Panc1 (cell line): ENCODE measurements at regions not wholly inside any gene's neighbourhood (a gene's known extent, or its start where the extent isn't known, plus 50 kb on each side); places are given as distances from the start of the nearest gene placed in this dataset.

ENCODE experiments used
- ATAC-seq: fragments of 200-7000 bp; cut with Tn5 transposase; 2 replicates; pipeline ENCODE4 v1.9.1; 2020; ENCODE audit warnings: mild to moderate bottlenecking, moderate library complexity
- BruUV-seq: library from RNA; stranded (reverse); fragments of 400-500 nt; replicated peaks from 2 replicates; lab custom pipeline; 2021; lab: Mats Ljungman, UMichigan
- CTCF ChIA-PET: fragments of 300-600 bp; sonication (Branson Sonifier 250); formaldehyde crosslinking; loops from one replicate; lab custom pipeline; 2022; ENCODE audit warnings: antibody characterized with exemption; lab: Charles Lee
- POLR2A ChIA-PET: fragments of 300-600 bp; sonication (Branson Sonifier 250); formaldehyde crosslinking; loops from one replicate; lab custom pipeline; 2022; ENCODE audit warnings: antibody characterized with exemption; lab: Charles Lee
- DNase-seq: peaks from one replicate; pipeline ENCODE4 v3.0.0-alpha.2; 2010; ENCODE audit warnings: low read depth, low spot score
- H3K27ac ChIP-seq: 2 replicates; pipeline ENCODE4 v1.5.1; 2011; ENCODE audit warnings: mild to moderate bottlenecking, low read length, inconsistent platforms
- H3K27me3 ChIP-seq: fragments of 200-500 bp; sonication (Bioruptor generic); 2 replicates; pipeline ENCODE4 v1.6.0; 2014; ENCODE audit warnings: low read length, inconsistent platforms; ENCODE audit not compliant: control insufficient read depth, insufficient read depth
- H3K36me3 ChIP-seq: fragments of 200-500 bp; sonication (Bioruptor generic); 2 replicates; pipeline ENCODE4 v1.5.1; 2014; ENCODE audit warnings: inconsistent platforms, mild to moderate bottlenecking, low read length, moderate library complexity; ENCODE audit not compliant: control insufficient read depth, insufficient read depth
- H3K4me1 ChIP-seq: 2 replicates; pipeline ENCODE4 v1.5.1; 2011; ENCODE audit warnings: inconsistent platforms, mild to moderate bottlenecking, low read length, moderate library complexity; ENCODE audit not compliant: control insufficient read depth, insufficient read depth
- H3K4me3 ChIP-seq, 2 experiments: 2 replicates each; pipeline ENCODE4 v1.5.1; 2011 to 2012; ENCODE audit warnings: low read depth in 2 of 2, low read length in 2 of 2, mild to moderate bottlenecking in 2 of 2, inconsistent platforms in 1 of 2, moderate library complexity in 1 of 2
- H3K9me3 ChIP-seq: fragments of 200-500 bp; sonication (Bioruptor generic); 2 replicates; pipeline ENCODE4 v1.5.1; 2014; ENCODE audit warnings: low read depth, mild to moderate bottlenecking, inconsistent platforms, low read length, moderate library complexity; ENCODE audit not compliant: control insufficient read depth, insufficient read depth
- POLR2AphosphoS5 ChIP-seq: IDR thresholded peaks from 2 replicates; pipeline ENCODE4 v1.6.1; 2012; ENCODE audit warnings: mild to moderate bottlenecking, low read depth, low read length, moderate library complexity
- SIN3A ChIP-seq: IDR thresholded peaks from 2 replicates; pipeline ENCODE4 v1.6.1; 2012; ENCODE audit warnings: low read depth, mild to moderate bottlenecking, low read length, moderate library complexity, borderline replicate concordance; ENCODE audit not compliant: insufficient read depth
- TCF7L2 ChIP-seq: IDR thresholded peaks from 2 replicates; pipeline ENCODE4 v1.6.1; 2011; ENCODE audit warnings: mild to moderate bottlenecking, low read depth, low read length, inconsistent platforms
- in situ Hi-C: cut with HindIII; loops from 2 replicates; pipeline ENCODE4 v1.10.0; 2016; ENCODE audit warnings: low sequenced_read_pairs, low pct_unique_long_range_greater_than_20kb
- intact Hi-C: fragments of 100-400 bp; cut with micrococcal nuclease; formaldehyde crosslinking; loops from one replicate; pipeline ENCODE4 v1.10.0; 2022; ENCODE audit not compliant: unreplicated experiment
- TF ChIP-seq, protein P1 (sequence below): fragments of 450-650 bp; IDR thresholded peaks from 2 replicates; pipeline ENCODE4 v1.5.1; 2017; ENCODE audit warnings: mild to moderate bottlenecking
- TF ChIP-seq, protein P2 (sequence below), 2 experiments: IDR thresholded peaks; 2 replicates each; pipeline ENCODE4 v1.6.1; 2011 to 2012; ENCODE audit warnings: low read depth in 2 of 2, control low read depth in 1 of 2, low read length in 1 of 2, mild to moderate bottlenecking in 1 of 2, moderate library complexity in 1 of 2; ENCODE audit not compliant: insufficient read depth in 1 of 2

DNA sequence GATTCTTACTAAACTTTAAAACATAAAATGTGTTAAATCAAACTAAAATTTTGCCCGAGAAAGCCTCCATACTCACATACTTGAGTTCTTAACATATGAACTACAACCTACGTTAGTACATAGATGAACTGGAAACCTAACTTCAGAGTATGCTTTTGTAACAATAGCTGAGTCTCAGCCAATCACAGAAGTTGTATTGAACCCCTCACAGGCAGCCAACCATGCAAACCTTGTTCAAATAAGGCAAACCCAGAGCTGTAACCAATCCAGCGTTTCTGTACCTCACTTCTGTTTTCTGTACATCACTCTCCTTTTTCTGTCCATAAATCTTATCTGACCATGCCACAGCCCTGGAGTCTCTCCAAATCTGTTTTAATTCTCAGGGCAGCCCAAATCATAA lies 157.3 kb upstream of the COL1A2 start:
- H3K4me3 ChIP-seq = no peak overlapping the region
- no TSS peak for BruUV-seq
- in situ Hi-C loops = no loop called here

DNA sequence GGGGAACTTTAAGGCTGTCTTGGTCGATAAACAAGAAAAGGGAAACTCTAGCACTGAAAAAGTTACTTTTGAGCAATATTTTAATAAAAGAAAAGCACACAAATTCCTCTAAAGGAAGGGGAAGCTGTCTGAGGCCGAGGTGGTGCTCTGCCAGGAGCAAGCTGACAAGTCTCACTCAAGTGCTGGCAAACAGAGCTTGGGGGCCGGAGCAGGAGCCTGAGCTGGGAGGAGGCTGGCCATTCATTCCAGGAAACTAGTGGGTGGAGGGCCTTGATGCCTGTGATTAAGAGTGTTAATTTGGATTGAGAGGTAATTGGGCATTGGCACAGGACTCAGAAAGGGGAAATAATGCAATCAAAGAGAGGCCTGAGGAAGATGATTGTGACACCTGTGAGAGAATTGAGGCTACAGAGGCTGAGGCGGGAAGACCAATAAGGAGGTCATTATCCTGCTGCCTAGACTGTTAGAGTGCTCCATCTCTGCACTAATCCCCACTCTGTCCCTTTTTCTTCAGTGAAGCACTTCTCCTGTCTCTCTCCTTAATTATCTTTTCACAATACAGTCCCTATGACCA lies 154.9 kb upstream of the COL1A2 start:
- no peaks in the 10 kb centered on the region for H3K9me3 ChIP-seq

More for the DNA sequence above, 157.3 kb upstream of the COL1A2 start:
- DNase-seq (no peak), ATAC-seq (no peak)
- POLR2A ChIA-PET = no interaction called here
- CTCF ChIA-PET = no interaction called here
- no peaks in the 10 kb centered on the region for H3K9me3 ChIP-seq
- no peaks in the 10 kb centered on the region for H3K4me1 ChIP-seq
- H3K27me3 ChIP-seq = no peaks in the 10 kb centered on the region
- intact Hi-C loops = no loop called here
- no peaks in the 10 kb centered on the region for H3K36me3 ChIP-seq
- TF ChIP-seq TCF7L2 = no peak
- TF ChIP-seq SIN3A = no peak
- TF ChIP-seq, protein P1, sequence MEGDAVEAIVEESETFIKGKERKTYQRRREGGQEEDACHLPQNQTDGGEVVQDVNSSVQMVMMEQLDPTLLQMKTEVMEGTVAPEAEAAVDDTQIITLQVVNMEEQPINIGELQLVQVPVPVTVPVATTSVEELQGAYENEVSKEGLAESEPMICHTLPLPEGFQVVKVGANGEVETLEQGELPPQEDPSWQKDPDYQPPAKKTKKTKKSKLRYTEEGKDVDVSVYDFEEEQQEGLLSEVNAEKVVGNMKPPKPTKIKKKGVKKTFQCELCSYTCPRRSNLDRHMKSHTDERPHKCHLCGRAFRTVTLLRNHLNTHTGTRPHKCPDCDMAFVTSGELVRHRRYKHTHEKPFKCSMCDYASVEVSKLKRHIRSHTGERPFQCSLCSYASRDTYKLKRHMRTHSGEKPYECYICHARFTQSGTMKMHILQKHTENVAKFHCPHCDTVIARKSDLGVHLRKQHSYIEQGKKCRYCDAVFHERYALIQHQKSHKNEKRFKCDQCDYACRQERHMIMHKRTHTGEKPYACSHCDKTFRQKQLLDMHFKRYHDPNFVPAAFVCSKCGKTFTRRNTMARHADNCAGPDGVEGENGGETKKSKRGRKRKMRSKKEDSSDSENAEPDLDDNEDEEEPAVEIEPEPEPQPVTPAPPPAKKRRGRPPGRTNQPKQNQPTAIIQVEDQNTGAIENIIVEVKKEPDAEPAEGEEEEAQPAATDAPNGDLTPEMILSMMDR = no peak
- TF ChIP-seq, protein P2, sequence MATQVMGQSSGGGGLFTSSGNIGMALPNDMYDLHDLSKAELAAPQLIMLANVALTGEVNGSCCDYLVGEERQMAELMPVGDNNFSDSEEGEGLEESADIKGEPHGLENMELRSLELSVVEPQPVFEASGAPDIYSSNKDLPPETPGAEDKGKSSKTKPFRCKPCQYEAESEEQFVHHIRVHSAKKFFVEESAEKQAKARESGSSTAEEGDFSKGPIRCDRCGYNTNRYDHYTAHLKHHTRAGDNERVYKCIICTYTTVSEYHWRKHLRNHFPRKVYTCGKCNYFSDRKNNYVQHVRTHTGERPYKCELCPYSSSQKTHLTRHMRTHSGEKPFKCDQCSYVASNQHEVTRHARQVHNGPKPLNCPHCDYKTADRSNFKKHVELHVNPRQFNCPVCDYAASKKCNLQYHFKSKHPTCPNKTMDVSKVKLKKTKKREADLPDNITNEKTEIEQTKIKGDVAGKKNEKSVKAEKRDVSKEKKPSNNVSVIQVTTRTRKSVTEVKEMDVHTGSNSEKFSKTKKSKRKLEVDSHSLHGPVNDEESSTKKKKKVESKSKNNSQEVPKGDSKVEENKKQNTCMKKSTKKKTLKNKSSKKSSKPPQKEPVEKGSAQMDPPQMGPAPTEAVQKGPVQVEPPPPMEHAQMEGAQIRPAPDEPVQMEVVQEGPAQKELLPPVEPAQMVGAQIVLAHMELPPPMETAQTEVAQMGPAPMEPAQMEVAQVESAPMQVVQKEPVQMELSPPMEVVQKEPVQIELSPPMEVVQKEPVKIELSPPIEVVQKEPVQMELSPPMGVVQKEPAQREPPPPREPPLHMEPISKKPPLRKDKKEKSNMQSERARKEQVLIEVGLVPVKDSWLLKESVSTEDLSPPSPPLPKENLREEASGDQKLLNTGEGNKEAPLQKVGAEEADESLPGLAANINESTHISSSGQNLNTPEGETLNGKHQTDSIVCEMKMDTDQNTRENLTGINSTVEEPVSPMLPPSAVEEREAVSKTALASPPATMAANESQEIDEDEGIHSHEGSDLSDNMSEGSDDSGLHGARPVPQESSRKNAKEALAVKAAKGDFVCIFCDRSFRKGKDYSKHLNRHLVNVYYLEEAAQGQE (IDR thresholded peaks at IDR 0.05; ENCODE audit: insufficient read depth in 1 of 2, low read depth in 2 of 2, low read length in 1 of 2) = no peak
- no peak for TF ChIP-seq POLR2AphosphoS5
- H3K27ac ChIP-seq = no peak overlapping the region

More for the DNA sequence above, 154.9 kb upstream of the COL1A2 start:
- Histone ChIP-seq H3K27ac (no peak overlapping the region), H3K4me1 (no peaks in the 10 kb centered on the region), H3K4me3 (no peak overlapping the region), H3K27me3 (no peaks in the 10 kb centered on the region), H3K36me3 (no peaks in the 10 kb centered on the region)
- DNase-seq (no peak), ATAC-seq (no peak)
- TF ChIP-seq, protein P1 = no peak
- TF ChIP-seq, protein P2 (IDR thresholded peaks at IDR 0.05; ENCODE audit: insufficient read depth in 1 of 2, low read depth in 2 of 2, low read length in 1 of 2) = no peak
- TF ChIP-seq POLR2AphosphoS5 (no peak), TCF7L2 (no peak), SIN3A (no peak)
- no TSS peak for BruUV-seq
- in situ Hi-C loops = no loop called here
- intact Hi-C loops = no loop called here
- CTCF ChIA-PET = no interaction called here
- POLR2A ChIA-PET = no interaction called here
